GM19043 (cell line): ENCODE measurements at regions not wholly inside any gene's neighbourhood (a gene's known extent, or its start where the extent isn't known, plus 50 kb on each side); places are given as distances from the start of the nearest gene placed in this dataset.

Experiments used
- ATAC-seq: cut with Tn5 transposase; IDR thresholded peaks from one replicate; pipeline ENCODE4 v1.9.1; 2021; ENCODE audit warnings: low read depth; ENCODE audit not compliant: unreplicated experiment

GRCh38 chr9:115999498-115999897 lies 154.1 kb upstream of the PAPPA start:
- no peak for ATAC-seq

DNA sequence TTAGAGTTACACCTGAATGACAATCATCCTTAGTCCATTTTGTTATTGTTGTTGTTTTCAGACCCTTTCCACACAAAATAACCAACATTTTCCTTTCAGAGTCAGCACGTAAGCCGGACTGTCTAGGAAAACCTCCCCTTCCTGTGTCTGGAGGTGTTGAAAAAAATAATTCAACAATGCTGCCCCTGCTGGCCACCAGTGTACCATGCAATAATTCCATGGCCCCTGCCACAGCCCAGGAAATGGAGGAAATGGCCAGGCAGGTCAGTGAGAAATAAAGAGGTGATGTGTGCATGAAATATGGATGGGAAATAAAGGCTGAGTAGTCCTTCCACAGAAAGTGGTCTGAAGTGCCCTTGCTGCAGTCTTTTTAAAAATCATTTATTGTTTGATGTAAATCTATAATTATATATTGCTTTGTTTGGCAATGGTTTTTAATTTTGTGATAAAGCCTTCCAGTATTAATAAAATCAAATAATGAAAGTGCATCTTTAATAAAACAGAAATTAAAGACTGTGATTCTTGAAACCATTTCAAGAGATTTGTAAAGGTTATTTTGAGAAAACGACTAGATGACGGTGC lies 152.8 kb upstream of the PAPPA start:
- ATAC-seq = peak; percentile 60

DNA sequence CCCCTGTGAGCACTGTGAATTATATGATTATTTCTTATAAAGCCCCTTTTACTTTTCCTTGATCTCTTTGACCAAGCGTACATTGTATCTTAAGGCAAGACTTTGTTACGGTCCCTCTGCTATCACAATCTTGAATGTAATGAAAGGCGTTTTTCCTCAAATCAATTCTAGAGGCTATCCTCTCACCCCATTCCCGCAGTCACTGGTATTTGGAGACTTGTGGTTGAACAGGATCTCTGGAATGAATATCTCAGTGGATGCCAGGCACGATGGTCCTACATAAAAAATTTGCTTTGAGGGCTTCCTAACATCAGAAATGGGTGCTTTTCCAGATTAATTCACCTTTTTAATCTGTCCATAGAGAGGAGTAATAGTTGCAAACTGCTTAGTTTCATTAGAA lies 151.4 kb upstream of the PAPPA start:
- ATAC-seq = no peak

DNA sequence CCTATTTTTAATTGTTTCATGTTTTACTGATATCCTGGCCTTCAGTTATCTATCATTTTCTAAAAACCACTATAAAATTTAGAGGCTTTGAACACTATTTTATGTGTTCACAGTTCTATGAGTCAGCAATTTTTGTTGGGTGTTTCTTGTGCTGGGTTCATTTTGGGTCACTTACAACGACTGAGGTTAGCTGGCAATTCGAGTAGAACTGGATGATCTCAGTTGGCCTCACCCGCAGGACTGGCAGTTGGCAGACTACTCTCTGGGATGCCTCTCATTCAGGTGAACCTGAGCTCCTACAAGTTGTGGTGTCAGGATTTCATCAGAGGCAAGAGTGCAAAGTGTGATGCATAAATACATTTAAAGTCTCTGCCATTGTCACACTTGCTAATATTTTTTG lies 151.0 kb upstream of the PAPPA start:
- no peak for ATAC-seq

- no peak for ATAC-seq
Measured at GRCh38 chr9:116003397-116003796, 150.2 kb upstream of the PAPPA start.

DNA sequence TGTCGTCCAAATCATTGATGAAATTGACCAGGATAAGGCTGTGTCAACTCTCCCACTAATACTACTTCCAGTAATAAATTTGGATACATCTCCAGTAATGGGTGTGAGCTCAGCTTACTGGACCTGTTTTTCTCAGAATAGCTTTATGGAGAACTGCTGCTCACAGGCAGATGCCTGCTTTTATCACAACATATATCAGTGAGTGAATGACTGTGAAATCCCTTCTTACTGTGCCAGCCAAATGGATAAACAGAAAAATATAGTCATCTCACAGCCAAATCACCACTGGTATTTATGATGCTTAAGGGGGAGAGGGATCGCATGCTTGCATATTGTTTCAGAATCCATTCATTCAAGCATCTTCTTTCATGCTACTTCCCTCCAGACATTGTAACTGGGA lies 148.4 kb upstream of the PAPPA start:
- ATAC-seq = no peak

DNA sequence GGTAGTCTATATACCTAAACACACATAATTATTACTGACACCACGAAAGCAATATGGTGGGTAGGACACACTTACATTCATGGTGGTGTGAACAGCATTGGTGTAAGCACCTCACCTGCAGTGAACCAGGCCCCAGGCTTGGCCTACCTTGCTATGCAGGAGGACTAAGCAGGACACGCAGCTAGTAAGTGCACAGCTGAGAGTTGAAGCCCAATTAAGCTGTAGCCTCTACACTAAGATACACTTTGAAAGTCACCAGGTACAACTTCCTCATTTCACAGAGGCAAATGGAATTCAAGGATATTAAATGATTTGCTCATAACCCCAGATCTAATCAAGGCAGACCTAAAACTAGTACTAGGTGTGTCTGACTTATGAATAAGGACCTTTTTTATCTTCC lies 145.8 kb upstream of the PAPPA start:
- ATAC-seq = no peak

DNA sequence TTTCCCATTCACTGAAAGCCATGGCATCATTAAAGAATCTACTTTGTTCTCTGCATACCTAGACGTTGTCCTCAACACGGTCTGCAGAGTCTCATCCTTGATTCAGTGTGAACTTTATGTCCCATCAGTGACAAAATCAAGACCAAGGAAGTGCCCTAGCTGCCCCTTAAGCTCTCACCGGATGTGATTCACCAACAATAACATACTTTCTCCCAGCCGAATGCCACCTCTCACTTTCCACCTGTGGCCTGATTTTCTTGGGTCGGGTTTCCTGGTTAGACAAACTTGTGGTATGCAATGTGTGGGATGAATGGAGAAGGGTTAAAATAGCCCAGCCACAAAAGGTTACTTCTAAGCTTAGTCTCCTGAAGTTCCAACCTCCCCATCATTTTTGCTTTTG lies 145.3 kb upstream of the PAPPA start:
- no peak for ATAC-seq

DNA sequence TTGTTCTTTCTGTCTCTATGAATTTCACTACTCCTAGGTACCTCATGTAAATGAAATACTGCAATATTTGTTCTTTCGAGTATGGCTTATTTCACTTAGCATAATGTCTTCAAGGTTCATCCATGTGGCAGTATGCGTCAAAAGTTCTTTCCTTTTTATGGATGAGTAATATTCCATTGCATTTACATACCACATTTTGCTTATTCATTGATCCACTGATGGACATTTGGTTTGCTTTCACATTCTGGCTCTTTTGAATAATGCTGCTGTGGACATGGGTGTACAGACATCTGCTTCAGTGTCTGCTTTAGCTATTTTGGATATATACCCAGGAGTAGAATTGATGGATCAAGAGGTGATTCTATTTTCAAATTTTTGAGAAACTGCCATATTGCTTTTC lies 144.2 kb upstream of the PAPPA start:
- ATAC-seq = no peak

GRCh38 chr9:116015855-116016254 lies 137.7 kb upstream of the PAPPA start:
- ATAC-seq = no peak

- ATAC-seq = no peak
Measured at GRCh38 chr9:116020146-116020545, 133.4 kb upstream of the PAPPA start.

GRCh38 chr9:116020801-116021200 lies 132.8 kb upstream of the PAPPA start:
- ATAC-seq = no peak

DNA sequence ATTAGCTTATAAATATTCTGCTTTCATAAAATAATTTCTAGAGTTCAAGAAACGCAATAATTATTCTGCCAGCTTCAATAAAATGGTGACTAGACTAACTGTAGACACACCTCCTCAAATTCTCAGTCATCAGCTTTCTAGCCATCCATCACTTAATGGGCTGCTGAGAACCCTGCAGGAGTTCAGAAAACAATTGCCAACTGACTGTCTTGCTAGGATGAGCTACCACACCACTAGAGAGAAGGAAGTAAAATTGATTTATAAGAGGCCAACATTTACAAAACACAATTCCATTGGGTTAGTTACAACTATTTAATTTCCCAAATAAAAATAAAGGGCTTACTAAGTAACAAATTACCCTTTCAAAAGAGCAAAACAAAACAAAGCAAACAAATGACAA lies 126.5 kb upstream of the PAPPA start:
- no peak for ATAC-seq

DNA sequence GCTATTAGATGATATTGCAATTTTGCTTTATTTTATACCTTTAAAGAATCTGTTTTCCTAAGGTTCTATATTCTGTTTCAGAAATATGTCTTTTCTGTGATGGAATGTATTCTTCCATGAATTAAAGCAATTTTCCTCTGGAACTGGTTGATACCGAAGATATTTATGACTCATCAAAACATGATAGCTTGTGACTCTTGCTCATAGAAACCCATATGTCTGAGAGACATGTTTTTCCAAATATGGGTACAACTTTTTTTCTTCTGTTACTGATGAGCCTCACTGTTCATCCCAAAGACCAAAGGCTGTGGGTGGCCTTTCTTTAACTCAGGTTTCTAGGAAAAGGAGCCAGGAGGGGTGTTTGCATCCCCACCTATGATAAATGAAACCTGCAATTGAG lies 126.1 kb upstream of the PAPPA start:
- ATAC-seq = no peak

- no peak for ATAC-seq
Measured at GRCh38 chr9:116027951-116028350, 125.6 kb upstream of the PAPPA start.

- no peak for ATAC-seq
Measured at GRCh38 chr9:116030517-116030916, 123.1 kb upstream of the PAPPA start.

- no peak for ATAC-seq
Measured at GRCh38 chr9:116032683-116033440, 120.7 kb upstream of the PAPPA start.

- ATAC-seq = no peak
Measured at GRCh38 chr9:116039312-116039711, 114.3 kb upstream of the PAPPA start.

GRCh38 chr9:116039893-116040292 lies 113.7 kb upstream of the PAPPA start:
- no peak for ATAC-seq

- no peak for ATAC-seq
Measured at GRCh38 chr9:116042321-116042720, 111.3 kb upstream of the PAPPA start.

GRCh38 chr9:116045083-116045482 lies 108.5 kb upstream of the PAPPA start:
- no peak for ATAC-seq

DNA sequence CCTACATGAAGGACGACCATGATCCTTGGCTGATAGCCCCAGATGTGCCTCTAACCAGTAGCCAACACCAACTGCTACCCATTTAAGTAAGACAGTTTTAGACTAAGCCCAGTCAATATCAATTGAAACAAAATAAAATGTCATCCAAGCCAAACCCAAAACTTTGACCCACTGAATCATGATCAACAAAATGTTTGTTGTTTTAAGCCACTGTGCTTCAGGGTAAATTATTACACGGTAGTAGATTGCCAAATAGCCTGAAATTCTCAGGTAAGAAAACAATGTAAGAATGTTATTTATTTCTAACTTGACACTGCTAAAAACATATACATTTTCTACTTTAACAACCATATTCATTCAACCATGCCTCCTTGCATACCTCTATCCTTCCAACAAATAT lies 105.5 kb upstream of the PAPPA start:
- ATAC-seq = no peak

- no peak for ATAC-seq
Measured at GRCh38 chr9:116049456-116049855, 104.1 kb upstream of the PAPPA start.
